ENCODE measurements at regions not wholly inside any gene's neighbourhood (a gene's known extent, or its start where the extent isn't known, plus 50 kb on each side); places are given as distances from the start of the nearest gene placed in this dataset.
"Not testable (repeated sequence)": the region's sequence is repeated elsewhere in the genome, so short reads cannot be mapped to it uniquely, and the experiment has no call there.

GRCh38 chr5:90128551-90128950 is 281.0 kb downstream of the CETN3 start:
- DNase-seq = no peak

- no peak for DNase-seq
Observed at GRCh38 chr5:90119531-90119971, 290.0 kb downstream of the CETN3 start.

GRCh38 chr5:90117005-90117404 is 292.6 kb downstream of the CETN3 start:
- DNase-seq = no peak

- no peak for DNase-seq
Observed at GRCh38 chr5:90113108-90113507, 296.4 kb downstream of the CETN3 start.

- no peak for DNase-seq
Observed at GRCh38 chr5:90112033-90112692, 297.4 kb downstream of the CETN3 start.

GRCh38 chr5:90111364-90112032 is 298.1 kb downstream of the CETN3 start:
- DNase-seq = no peak

GRCh38 chr5:90109285-90109684 is 300.3 kb downstream of the CETN3 start:
- DNase-seq = no peak

GRCh38 chr5:90099099-90099498 is 310.5 kb downstream of the CETN3 start:
- no peak for DNase-seq

GRCh38 chr5:90097082-90097477 is 312.5 kb downstream of the CETN3 start:
- no peak for DNase-seq

GRCh38 chr5:90096415-90097081 is 313.0 kb downstream of the CETN3 start:
- DNase-seq = no peak

- no peak for DNase-seq
Observed at GRCh38 chr5:90095292-90096060, 314.1 kb downstream of the CETN3 start.

GRCh38 chr5:90093751-90094485 is 315.6 kb downstream of the CETN3 start:
- no peak for DNase-seq

GRCh38 chr5:90092734-90093133 is 316.8 kb downstream of the CETN3 start:
- DNase-seq = no peak

- DNase-seq = no peak
Observed at GRCh38 chr5:90084342-90084741, 325.2 kb downstream of the CETN3 start.

GRCh38 chr5:90073026-90073570 is 336.5 kb downstream of the CETN3 start:
- not testable (repeated sequence) for DNase-seq

- no peak for DNase-seq
Observed at GRCh38 chr5:90071656-90072055, 337.9 kb downstream of the CETN3 start.

- DNase-seq = no peak
Observed at GRCh38 chr5:90071066-90071465, 338.5 kb downstream of the CETN3 start.

- DNase-seq = no peak
Observed at GRCh38 chr5:90066920-90067319, 342.6 kb downstream of the CETN3 start.

GRCh38 chr5:90056911-90057705 is 352.4 kb downstream of the CETN3 start:
- no peak for DNase-seq

- no peak for DNase-seq
Observed at GRCh38 chr5:90055831-90056328, 353.7 kb downstream of the CETN3 start.

- DNase-seq = no peak
Observed at GRCh38 chr5:90054612-90055011, 354.9 kb downstream of the CETN3 start.

All from activated naive CD4-positive, alpha-beta T cell (primary cell).